ENCODE measurements at regions not wholly inside any gene's neighbourhood (a gene's known extent, or its start where the extent isn't known, plus 50 kb on each side); places are given as distances from the start of the nearest gene placed in this dataset.

DNA sequence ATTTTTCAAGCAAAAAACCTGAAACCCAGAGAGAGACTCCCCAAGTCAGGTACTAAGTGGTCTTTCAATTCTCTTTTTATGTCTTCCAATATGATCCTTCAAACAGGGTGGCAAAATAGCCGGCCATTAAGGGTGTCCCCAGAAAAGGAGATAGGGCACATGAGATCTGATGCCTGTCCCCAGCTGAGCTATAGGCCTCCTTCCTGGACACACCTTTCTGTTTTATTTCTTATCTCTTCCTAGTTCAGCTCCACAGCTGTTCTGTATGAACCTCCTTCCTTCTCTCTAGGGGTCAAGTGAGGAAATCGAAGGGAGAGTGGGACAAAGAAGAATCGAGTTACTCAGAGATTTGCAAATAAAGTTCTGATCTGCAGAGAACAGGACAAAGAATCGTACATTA, 112.4 kb upstream of the ATP1A1 start:
- no peak overlapping the region for H3K4me2 ChIP-seq (ENCODE audit: control insufficient read depth, extremely low read depth, insufficient read depth, low read depth, low read length)
- H3K79me2 ChIP-seq (ENCODE audit: control insufficient read depth, insufficient read depth, low read length), result no peaks in the 10 kb centered on the region
- TF ChIP-seq EZH2 (IDR thresholded peaks at IDR 0.05; ENCODE audit: low read length), result no peak
- TF ChIP-seq, protein P1, sequence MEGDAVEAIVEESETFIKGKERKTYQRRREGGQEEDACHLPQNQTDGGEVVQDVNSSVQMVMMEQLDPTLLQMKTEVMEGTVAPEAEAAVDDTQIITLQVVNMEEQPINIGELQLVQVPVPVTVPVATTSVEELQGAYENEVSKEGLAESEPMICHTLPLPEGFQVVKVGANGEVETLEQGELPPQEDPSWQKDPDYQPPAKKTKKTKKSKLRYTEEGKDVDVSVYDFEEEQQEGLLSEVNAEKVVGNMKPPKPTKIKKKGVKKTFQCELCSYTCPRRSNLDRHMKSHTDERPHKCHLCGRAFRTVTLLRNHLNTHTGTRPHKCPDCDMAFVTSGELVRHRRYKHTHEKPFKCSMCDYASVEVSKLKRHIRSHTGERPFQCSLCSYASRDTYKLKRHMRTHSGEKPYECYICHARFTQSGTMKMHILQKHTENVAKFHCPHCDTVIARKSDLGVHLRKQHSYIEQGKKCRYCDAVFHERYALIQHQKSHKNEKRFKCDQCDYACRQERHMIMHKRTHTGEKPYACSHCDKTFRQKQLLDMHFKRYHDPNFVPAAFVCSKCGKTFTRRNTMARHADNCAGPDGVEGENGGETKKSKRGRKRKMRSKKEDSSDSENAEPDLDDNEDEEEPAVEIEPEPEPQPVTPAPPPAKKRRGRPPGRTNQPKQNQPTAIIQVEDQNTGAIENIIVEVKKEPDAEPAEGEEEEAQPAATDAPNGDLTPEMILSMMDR (optimal IDR thresholded peaks at IDR 0.05 in 1 of 3, IDR thresholded peaks at IDR 0.05 in 1 of 3, conservative IDR thresholded peaks at IDR 0.05 in 1 of 3; ENCODE audit: extremely low read depth in 1 of 3, insufficient read depth in 2 of 3, low read length in 3 of 3), result no peak
- no peaks in the 10 kb centered on the region for H3K4me1 ChIP-seq (ENCODE audit: control insufficient read depth, extremely low read depth, insufficient read depth, low read length)
- no peak overlapping the region for H3K4me3 ChIP-seq (ENCODE audit: control insufficient read depth in 2 of 3, extremely low read depth in 1 of 3, insufficient read depth in 2 of 3, low read depth in 1 of 3, low read length in 3 of 3)
- H3K27me3 ChIP-seq (ENCODE audit: control insufficient read depth, extremely low read depth, insufficient read depth, low read length), result no peaks in the 10 kb centered on the region
- dilution Hi-C loops (cut with MboI; ENCODE audit: extremely low pct_ligation_motif_present, low sequenced_read_pairs), result no loop called here
- FAIRE-seq (no peak), DNase-seq (ENCODE audit: low read depth, low spot score) (no peak)
- H3K9me1 ChIP-seq (ENCODE audit: control insufficient read depth, extremely low read depth, insufficient read depth, low read length), result no peaks in the 10 kb centered on the region
- no peaks in the 10 kb centered on the region for H3K36me3 ChIP-seq (ENCODE audit: control insufficient read depth in 2 of 2, extremely low read depth in 1 of 2, insufficient read depth in 2 of 2, low read length in 2 of 2)
- H2AFZ ChIP-seq (ENCODE audit: control insufficient read depth, low read length), result no peak overlapping the region
- H3K9ac ChIP-seq (ENCODE audit: control insufficient read depth, extremely low read depth, insufficient read depth, low read length), result no peak overlapping the region
- H3K27ac ChIP-seq (ENCODE audit: control insufficient read depth, insufficient read depth, low read length), result no peak overlapping the region
- no peaks in the 10 kb centered on the region for H3K9me3 ChIP-seq (ENCODE audit: control insufficient read depth, low read depth, low read length)
- H4K20me1 ChIP-seq (ENCODE audit: control insufficient read depth, extremely low read depth, insufficient read depth, low read length), result no peaks in the 10 kb centered on the region

DNA sequence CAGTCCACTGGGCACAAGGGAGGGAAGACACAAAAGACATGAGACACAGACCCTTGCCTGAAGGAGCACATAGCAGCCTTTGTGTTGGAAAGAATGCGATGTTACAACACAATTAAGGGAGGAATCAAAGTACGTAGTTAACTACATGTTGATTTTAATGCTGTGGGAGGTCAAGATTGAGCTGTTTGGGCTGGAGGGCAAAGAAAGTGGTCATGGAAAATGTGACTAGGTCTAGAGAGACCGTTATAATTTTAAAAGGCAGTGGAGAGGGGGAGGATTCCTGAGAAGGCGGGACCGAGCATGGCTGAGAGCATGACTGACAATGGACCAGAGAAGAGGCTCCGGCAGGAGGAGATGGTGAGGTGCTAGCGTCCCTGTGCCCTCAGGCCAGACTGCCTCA, 111.8 kb upstream of the ATP1A1 start:
- H3K79me2 ChIP-seq (ENCODE audit: control insufficient read depth, insufficient read depth, low read length), result no peaks in the 10 kb centered on the region
- H3K9ac ChIP-seq (ENCODE audit: control insufficient read depth, extremely low read depth, insufficient read depth, low read length), result no peak overlapping the region
- H4K20me1 ChIP-seq (ENCODE audit: control insufficient read depth, extremely low read depth, insufficient read depth, low read length), result no peaks in the 10 kb centered on the region
- TF ChIP-seq EZH2 (IDR thresholded peaks at IDR 0.05; ENCODE audit: low read length), result no peak
- TF ChIP-seq, protein P1 (optimal IDR thresholded peaks at IDR 0.05 in 1 of 3, IDR thresholded peaks at IDR 0.05 in 1 of 3, conservative IDR thresholded peaks at IDR 0.05 in 1 of 3; ENCODE audit: extremely low read depth in 1 of 3, insufficient read depth in 2 of 3, low read length in 3 of 3), result no peak
- no peaks in the 10 kb centered on the region for H3K36me3 ChIP-seq (ENCODE audit: control insufficient read depth in 2 of 2, extremely low read depth in 1 of 2, insufficient read depth in 2 of 2, low read length in 2 of 2)
- DNase-seq (ENCODE audit: low read depth, low spot score) (no peak), FAIRE-seq (no peak)
- peaks cover 1% of the 10 kb centered on the region for H3K4me1 ChIP-seq (ENCODE audit: control insufficient read depth, extremely low read depth, insufficient read depth, low read length)
- H3K9me3 ChIP-seq (ENCODE audit: control insufficient read depth, low read depth, low read length), result no peaks in the 10 kb centered on the region
- no peak overlapping the region for H3K4me2 ChIP-seq (ENCODE audit: control insufficient read depth, extremely low read depth, insufficient read depth, low read depth, low read length)
- dilution Hi-C loops (cut with MboI; ENCODE audit: extremely low pct_ligation_motif_present, low sequenced_read_pairs), result no loop called here
- H3K27me3 ChIP-seq (ENCODE audit: control insufficient read depth, extremely low read depth, insufficient read depth, low read length), result no peaks in the 10 kb centered on the region
- H3K4me3 ChIP-seq (ENCODE audit: control insufficient read depth in 2 of 3, extremely low read depth in 1 of 3, insufficient read depth in 2 of 3, low read depth in 1 of 3, low read length in 3 of 3), result no peak overlapping the region
- no peak overlapping the region for H2AFZ ChIP-seq (ENCODE audit: control insufficient read depth, low read length)
- H3K27ac ChIP-seq (ENCODE audit: control insufficient read depth, insufficient read depth, low read length), result no peak overlapping the region
- H3K9me1 ChIP-seq (ENCODE audit: control insufficient read depth, extremely low read depth, insufficient read depth, low read length), result no peaks in the 10 kb centered on the region
